Stimulated activated CD4-positive, alpha-beta T cell treated with anti-CD3 and anti-CD28 coated beads, Interleukin-15, amount 100 ng/mL, for 1 hour (primary cell): ENCODE measurements at regions not wholly inside any gene's neighbourhood (a gene's known extent, or its start where the extent isn't known, plus 50 kb on each side); places are given as distances from the start of the nearest gene placed in this dataset.

Experiments
- DNase-seq, 2 donors: peaks; one replicate each; pipeline ENCODE4 v3.0.0-alpha.2; 2020; ENCODE audit warnings: low read depth in 1 of 2, low spot score in 1 of 2

DNA sequence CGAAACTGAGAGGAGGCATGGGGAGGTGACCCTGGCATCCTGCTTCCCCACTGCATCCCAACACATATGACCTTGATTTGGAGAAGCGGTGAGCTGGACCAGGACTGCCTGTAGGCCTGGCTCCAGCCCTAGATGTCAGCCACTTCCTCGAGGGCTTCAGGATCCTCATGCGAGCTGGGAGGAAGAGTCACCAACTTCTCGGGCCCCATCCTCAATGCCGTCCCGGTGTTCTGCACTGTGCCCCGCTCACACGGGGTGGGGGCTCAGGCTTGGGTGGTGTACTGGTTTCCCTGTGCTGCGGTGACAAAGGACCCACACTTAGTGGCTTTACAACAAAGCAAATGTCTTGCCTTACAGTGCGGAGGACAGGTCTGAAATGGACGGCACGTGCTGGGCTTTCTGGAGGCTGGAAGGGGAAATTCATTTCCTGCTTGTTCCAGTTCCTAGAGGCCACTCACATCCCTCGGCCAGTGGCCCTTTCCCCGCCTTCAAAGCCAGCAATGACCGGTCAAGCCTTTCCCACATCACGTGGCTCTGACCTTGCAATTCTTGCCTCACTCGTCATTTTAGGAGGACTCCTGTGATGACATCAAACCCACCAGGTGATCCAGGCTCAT, 298.1 kb upstream of the RTL1 start:
- no peak for DNase-seq

DNA sequence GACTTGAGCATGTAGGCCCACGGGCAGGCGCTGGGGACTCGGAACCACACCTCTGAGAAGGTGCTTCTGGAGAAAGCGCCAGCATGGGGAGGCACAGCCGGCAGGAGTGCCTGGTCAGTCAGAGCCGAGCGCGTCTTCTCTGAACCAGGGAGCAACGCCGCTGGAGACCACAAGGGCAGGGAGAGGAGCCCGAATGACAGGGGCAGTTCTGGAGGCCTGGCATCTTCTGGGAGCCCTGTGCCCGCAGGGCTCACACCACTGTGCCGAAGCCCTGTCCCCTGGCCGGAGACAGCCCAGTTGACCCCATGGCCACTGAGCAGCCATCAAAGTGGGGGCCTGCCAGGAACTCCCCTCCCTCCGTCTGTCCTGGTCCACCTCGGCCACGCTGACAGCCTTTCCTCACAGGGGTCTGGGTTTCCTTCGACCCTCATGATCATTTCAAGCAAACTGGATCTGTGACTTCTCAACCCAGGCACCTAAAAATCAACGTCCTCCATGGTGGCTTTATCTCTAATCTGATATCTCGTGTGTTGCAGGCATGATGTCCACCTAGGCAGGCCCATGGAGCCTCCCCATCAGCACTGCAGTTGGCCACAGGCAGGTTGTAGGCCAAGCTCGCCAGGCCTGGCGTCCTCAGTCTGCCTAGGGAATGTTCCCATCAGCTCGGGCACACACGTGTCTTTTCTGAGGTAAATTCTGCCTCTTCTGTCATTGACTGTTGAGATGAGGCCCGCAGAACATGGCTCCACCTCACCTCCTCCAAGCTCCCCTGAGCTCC, 299.3 kb upstream of the RTL1 start:
- DNase-seq = no peak

- no peak for DNase-seq
These were observed 303.0 kb upstream of the RTL1 start for GRCh38 chr14:101206556-101206955.

DNA sequence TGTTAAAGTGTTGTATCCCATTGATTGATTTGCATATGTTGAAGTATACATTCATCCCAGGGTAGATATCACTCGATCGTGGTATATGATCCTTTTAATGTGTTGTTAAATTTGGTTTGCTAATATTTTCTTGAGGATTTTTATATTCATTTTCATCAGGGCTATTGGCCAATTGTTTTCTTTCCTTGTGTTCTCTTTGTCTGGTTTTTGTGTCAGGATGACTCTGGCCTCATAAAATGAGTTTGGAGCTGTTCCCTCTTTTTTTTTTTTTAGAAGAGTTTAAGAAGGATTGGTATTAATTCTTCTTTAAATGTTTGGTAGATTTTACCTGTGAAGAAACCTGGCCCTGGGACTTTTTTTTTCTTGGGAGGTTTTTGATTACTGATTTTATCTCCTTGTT, 303.5 kb upstream of the RTL1 start:
- no peak for DNase-seq

DNA sequence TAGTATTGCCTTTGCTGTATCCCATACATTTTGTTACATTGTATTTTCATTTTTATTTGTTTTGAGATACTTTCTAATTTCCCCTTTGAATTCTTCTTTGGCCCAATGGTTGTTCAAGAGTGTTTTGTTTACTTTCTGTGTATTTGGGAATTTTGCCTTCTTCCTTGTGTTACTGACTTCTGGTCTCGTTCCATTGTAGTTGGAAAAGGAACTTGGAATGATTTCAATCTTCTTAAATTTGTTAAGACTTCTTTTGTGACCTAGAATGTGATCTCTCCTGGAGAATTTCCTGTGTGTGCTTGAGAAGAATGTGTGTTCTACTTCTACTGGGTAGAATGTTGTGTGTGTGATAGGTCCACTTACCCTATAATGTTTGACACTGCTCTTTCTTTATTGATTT, 304.4 kb upstream of the RTL1 start:
- no peak for DNase-seq

DNA sequence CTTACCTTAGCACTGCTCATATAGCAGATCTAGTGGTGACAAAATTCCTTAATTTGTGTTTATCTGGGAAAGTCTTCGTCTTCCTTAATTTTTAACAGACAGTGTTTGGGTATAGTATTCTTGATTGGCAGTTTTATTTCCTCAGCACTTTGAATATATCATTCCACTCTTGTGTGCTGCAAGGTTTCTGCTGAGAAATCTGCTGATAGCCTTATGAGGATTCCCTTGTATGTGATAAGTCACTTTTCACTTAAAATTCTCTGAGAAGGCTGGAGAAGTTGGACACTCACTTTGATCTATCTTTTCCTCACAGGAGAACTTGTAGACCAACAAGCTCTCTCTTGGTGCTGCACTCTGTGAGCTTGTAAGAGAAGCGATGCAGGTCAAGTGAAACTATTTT, 306.1 kb upstream of the RTL1 start:
- DNase-seq = no peak

GRCh38 chr14:101215266-101215665, 311.7 kb upstream of the RTL1 start:
- DNase-seq = no peak

DNA sequence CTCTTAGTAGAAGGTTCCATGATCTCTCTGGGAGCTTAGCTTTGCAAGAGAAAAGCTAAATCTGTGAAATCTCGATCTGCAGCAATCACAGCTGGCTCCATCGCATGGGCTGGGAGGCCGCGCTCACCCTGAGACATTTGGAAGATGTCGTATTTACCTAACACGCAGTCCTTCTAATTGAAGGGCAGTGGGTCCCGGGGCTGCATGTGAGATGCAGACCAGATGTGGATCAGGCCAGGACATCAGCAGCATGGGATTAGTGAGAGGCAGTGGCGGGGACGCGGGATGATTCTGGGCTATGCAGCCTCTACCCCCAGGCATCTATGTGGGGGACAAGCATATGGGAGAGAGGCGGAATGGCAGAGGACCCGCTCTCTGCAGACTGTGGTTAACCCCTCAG, 312.4 kb upstream of the RTL1 start:
- no peak for DNase-seq

DNA sequence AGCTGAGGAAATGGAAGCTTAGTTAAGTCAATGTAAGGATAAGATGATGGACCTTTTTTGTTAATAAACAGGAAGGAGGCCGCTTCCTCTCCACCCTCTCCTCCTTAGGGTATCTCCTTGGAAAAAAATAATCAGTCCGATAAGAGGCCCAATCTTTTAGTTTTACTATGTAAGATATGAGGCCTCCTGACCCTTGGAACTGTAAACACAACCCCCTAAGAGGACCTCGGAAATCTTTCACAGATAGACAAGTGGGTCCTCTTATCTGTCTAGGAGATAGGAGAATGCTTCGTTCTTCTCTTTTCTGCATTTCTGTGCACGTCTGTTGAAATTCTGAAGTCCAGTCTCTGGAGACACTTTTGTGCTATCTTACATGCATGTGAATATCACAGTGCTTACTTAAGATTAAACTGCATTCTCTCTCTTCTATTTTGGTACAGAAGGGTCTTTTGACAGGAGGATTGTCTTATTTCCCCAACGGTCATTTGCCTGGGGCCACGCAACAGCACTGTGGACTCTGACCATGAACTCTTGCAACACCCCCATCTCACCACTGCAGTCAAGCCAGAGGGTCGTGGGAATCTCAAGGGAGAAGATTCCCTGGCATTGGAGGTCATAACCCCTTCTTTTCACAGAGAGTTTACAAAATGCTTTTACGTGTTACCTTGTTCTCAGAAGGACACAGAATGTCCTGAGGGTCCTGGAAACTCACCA, 313.0 kb upstream of the RTL1 start:
- DNase-seq = no peak

DNA sequence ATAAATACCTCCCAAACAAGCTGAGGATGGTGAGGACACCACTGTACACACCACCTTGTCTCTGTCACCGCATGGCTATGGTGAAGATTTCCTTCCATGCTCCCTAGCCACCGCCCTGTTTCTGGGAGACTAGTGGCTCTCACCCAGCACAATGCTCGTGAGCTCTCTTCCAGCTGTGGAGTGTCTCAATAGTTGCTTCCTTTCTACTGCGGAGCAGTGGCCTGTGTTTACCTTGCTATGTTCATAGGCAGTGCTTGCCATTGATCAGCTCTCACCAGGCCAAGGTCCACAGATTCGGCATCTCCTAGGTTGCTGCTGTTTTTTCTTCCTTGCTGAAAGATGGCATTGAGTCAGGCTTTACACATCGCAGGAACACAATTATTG, 313.6 kb upstream of the RTL1 start:
- DNase-seq = no peak

DNA sequence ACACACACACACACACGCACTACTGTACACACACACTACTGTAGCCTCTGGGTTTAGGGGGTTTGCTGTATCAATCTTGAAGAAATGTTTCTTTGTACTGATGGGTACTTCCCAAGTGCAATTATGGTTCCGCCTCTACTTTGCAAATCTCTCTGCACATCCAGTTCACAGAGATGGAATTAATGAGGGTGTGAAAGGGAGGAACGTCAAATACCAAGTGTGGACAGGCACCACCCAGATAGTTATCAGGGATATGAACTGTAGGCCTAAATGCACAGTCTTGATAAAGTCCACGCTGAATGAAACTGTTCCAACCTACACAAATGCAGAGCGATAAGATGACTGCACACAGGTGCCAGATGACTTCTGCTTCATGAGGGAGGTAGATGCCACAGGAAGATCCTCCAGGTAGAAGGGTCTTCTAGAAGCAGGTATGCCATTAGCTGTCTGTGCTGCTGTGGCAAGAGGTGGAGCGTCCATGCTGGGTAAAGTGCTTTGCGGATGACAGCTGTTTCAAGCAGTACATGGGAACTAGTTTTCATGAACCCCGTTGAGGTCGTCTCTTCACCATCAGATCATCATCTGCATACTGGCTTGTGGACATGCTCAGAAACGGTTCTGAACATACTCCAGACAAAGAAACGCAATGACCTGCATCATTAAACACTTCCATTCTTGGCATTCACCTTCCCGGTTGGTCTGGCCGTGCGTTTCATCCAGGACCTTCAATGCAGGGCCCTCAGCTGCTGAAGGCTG, 314.3 kb upstream of the RTL1 start:
- no peak for DNase-seq

DNA sequence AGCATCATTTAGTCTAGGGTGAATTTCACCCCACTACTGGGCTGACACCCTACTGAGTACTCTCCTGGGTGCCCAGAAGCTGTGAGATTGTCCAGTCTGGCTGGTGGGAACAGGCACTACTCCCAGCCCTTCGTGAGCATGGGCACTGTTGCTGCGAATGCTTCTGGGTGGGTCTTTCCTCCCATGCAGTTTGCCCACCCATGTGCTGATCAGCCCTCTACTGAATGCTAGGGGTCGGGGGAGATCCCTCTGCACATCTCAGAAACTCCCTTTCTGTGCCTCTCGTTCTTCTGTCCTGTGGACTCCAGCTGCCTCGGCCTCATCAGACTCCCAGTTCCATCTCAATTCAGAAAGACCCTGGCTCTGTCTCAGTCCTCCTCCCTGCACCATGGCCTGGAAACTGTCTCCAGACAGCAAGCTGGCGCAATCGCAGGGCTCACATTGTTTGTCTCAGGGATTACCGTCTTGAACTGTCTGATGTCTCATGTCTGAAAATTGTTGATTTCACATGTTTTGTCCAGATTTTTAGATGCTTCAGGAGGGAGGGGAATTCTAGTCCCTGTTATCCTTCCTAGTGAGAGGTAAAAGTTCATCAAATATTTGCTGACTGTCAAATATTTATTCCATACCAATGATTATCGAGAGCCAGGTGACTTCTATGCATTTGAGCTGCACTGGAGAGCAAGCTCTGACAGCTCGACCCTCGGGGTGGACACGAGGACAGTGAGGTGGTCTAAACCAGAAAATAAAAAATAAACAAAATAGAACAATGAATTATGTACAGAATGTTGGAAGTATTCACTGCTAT, 316.6 kb upstream of the RTL1 start:
- DNase-seq = no peak

- DNase-seq = no peak
These were observed 317.5 kb upstream of the RTL1 start for GRCh38 chr14:101220921-101221510.

GRCh38 chr14:101221549-101222160, 318.1 kb upstream of the RTL1 start:
- DNase-seq = no peak

GRCh38 chr14:101222362-101223070, 319.0 kb upstream of the RTL1 start:
- no peak for DNase-seq

GRCh38 chr14:101223127-101223526, 319.6 kb upstream of the RTL1 start:
- DNase-seq = no peak

- no peak for DNase-seq
These were observed 320.1 kb upstream of the RTL1 start for GRCh38 chr14:101223561-101224162.

GRCh38 chr14:101224356-101225156, 321.0 kb upstream of the RTL1 start:
- no peak for DNase-seq
